Fibroblast of villous mesenchyme (primary cell): ENCODE measurements at regions not wholly inside any gene's neighbourhood (a gene's known extent, or its start where the extent isn't known, plus 50 kb on each side); places are given as distances from the start of the nearest gene placed in this dataset.

Experiments used
- DNase-seq: peaks from one replicate; pipeline ENCODE4 v3.0.0-alpha.2; 2010; ENCODE audit warnings: low read depth
- H3K4me3 ChIP-seq: 2 replicates; pipeline ENCODE4 v1.5.1; 2011; ENCODE audit warnings: low read depth, mild to moderate bottlenecking, low read length
- CTCF ChIP-seq: IDR thresholded peaks from 2 replicates; pipeline ENCODE4 v1.5.1; 2012; ENCODE audit warnings: low read depth, mild to moderate bottlenecking, low read length; ENCODE audit not compliant: insufficient read depth

DNA sequence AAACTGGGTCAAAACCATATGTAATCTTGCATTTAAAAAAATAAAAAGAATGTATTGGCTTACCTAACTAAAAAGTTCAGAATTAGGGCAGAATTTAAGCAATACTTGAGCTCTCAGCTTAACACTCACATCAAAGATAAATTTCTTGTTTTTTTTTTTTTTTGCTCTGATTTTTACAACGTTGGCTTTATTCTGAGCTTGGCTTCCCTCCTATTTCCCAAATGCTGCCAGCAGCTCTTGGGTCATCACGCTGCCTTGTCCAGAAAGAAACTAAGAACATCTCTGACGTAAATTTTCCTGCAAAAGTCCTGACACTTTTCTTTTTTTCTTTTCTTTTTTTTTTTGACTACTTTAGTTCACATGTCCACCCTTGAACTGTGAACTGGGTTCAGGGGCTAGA, 150.6 kb upstream of the TGFBR2 start:
- no peak overlapping the region for H3K4me3 ChIP-seq
- peak; percentile 55 for DNase-seq
- TF ChIP-seq CTCF: no peak

- no peak for DNase-seq
- H3K4me3 ChIP-seq: no peak overlapping the region
- no peak for TF ChIP-seq CTCF
Observed at GRCh38 chr3:30456264-30456663, 150.1 kb upstream of the TGFBR2 start.

DNA sequence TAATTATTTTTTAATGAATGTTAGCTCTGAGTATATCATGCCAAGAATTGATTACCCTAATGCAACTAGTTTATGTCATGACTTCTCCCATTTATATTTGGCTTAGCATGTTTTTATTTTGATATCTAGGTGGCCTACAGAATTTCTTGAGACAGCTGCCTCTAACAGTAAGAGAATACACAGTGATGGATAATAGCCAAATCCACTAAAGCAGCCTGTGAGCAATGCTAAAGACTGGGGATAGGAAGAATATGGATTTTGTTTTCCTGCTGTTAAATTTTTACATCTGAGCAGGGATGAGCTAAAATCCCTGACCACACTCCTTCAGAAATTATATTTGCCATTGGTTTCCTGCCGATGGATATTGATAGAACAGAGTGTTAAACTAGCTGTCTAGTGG, 149.3 kb upstream of the TGFBR2 start:
- no peak for DNase-seq
- H3K4me3 ChIP-seq: no peak overlapping the region
- TF ChIP-seq CTCF: no peak

GRCh38 chr3:30457726-30458125, 148.7 kb upstream of the TGFBR2 start:
- no peak for DNase-seq
- H3K4me3 ChIP-seq: no peak overlapping the region
- TF ChIP-seq CTCF: no peak

DNA sequence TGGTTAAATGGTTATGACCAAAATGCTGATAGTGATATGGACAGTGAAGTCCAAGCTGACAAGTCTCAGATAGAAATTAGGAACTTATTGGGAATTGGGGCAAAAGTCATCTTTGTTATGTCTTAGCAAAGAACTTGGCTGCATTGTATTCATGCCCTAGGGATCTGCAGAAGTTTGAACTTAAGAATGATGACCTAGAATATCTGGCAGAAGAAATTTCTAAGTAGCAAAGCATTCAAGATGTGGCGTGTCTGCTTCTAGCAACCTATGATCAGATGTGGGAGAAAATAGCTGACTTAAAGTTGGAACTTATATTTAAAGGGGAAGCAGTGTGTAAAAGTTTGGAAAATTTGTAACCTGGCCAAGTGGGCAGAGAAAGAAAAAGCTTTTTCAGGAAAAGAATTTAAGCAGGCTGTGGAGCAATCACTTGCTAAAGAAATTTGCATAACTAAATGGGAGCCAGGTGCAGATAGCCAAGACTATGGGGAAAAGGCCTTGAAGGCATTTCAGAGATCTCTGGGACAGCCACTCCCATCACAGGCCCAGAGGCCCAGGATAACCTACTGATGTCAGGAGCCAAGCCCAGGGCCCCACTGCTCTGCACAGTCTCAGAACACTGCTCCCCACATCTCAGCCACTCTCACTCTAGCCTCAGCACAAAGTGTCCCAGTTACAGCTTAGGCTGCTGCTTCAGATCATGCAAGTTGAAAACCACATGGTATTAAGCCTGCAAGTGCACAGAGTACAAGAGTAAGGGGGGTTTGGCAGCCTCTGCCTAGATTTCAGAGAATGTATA, 147.8 kb upstream of the TGFBR2 start:
- no peak for DNase-seq
- H3K4me3 ChIP-seq: no peak overlapping the region
- no peak for TF ChIP-seq CTCF

DNA sequence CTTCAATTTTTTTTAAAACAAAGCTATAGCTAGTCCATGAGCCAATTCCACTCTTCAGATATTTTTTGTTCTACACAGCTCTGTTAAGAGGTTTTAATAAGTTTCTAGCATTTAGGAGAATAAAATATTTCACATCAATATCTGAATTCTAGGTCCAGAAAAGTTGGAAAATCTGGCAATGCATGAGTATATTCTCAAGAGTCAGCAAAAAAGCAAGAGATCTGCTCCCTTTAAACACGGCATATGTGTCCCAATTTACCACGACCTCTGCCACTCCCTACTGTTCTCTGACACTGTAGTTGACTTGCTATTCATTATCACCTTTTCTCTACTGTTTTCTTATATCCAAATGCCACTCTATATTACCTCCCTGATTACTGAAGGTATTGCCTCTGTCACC, 145.1 kb upstream of the TGFBR2 start:
- H3K4me3 ChIP-seq: no peak overlapping the region
- no peak for DNase-seq
- TF ChIP-seq CTCF: no peak
